Anterior cingulate cortex (tissue), 58 donors: ENCODE measurements at regions not wholly inside any gene's neighbourhood (a gene's known extent, or its start where the extent isn't known, plus 50 kb on each side); places are given as distances from the start of the nearest gene placed in this dataset.
A peak's percentile ranks its signal among the peaks of the same experiment; 100 is the strongest.

Experiments
- DNase-seq, 58 donors: peaks; one replicate each; lab custom pipeline; 2025; lab: John Stamatoyannopoulos, UW

DNA sequence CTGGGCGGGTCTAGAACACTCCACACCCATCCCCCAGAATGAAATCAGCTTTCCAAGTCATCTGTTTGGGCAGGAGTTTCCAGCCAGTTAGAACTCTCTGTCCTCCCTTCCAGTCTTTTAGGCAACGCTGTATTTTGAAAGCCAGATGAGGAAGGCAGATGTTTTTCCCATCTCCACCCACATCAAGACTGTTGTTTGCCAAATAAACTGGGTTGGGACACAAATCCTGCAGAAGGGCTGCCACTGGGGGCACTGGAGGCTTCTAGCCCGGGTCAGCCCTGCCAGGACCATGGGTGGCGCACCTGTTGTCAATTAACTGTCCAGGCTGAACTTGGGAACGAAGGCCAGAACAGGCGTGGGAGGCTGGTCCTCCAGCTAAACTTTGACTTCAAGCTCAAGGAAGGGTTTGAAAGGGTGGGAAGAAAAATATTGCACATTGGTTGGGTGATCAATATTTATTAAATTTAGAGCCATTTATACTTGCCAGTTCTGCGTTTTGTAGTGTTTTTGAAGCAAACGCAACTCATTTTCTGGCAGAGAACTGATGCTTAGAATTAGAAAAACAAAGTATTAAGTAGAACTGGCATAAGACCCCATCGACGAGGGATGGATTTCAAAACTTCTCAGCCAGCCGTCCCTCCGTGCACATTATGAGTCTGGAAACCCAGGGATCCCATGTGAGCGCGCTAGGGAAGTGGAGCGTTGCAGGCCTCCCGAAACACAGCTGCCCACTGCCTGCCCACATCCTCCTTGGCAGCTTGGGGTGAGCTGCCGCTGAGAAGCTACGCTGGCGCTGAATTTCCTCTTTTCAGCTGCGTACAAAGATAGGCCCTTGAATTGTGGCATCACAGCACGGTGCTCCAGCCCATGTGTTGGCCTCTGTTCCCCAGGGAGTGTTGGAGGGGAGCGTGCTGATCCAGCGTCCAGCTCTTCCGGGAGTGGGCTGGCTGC, 297.4 kb downstream of the QKI start:
- DNase-seq = peak in 44 of 58 donors; percentile 11 to 70 (median 37)

DNA sequence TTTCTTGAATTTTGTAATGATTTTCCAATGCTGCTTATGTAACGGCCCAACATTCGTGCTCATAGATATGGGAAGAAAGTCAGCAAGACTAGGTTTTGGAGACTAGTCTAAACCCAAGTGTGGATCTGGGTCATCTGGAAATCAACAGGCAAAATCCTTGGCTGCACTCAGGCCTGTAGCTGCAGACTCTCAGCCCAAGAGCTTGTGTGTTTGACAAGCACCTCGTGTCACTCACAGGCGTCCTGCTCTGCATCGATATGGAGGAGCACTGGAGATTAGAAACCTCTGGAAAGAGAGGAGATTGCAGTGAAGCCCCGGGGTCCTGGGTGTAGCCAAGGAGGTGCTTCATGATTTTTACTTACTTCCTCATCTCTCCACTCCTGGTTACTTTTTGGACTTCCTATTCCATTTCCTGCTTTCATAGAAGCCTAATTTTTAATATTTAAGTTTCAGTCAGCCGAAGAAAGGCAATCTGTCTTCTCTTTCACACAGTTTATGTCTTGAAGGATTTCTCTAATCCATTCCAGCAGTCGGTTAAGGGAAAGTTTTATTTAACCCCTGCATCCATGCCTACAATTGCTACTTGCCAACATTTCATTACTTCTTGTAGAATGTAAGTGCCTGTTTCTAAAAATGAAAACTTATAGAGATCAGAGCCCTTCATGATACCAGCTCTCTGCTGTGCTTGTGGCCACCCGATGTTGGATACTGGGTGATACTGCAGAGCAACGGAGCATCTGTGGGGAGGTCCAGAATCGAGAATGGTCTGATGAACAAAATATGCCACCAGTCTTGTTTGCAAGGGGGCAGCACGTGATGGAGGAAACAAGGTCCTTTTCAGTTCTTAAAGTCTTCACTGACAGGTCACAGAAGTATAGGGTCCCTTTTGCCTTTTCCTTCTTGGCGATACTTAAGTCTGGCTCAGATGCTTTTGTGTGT, 296.3 kb downstream of the QKI start:
- no peak for DNase-seq

- DNase-seq = peak in 1 of 58 donors; percentile 43
These were observed 295.2 kb downstream of the QKI start for GRCh38 chr6:163709693-163710092.

DNA sequence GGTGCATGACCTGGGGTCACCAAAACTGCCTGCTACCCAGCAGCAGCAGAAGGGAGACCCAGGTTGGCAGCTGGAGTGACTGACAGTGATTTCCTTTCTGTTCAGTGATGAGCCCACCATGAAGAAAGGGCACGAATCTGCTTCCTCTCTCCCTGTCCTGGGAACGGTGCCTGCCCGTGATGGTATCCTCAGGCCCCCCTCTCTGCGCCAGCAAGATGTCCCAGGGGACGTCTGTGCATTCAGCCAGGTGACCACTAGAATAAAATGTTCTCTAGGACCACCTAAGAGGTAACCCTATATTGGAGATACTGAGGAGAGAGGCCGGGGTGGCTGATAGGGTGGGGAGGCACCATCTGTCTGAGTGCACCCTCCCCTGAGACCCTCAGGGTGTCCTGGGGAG, 294.7 kb downstream of the QKI start:
- DNase-seq = no peak

DNA sequence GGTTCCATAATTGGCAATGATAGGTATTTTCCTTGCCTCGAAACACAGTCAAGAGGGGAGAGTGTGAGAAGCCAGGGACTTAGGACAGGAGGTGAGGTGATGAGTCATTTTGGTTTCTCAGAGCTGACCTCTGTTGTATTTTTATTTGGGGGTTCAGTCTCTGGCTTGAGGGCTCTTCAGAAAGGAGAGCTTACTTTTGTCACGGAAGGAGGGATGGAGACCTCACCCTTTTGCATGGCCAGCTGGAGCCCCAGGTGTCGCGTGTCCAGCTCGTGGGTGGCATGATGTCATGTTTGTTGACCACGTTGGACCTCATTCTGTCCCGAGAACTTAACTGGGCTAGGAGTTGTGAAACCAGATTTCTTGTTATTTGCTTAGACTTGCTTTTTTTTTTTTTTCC, 293.9 kb downstream of the QKI start:
- DNase-seq = no peak

DNA sequence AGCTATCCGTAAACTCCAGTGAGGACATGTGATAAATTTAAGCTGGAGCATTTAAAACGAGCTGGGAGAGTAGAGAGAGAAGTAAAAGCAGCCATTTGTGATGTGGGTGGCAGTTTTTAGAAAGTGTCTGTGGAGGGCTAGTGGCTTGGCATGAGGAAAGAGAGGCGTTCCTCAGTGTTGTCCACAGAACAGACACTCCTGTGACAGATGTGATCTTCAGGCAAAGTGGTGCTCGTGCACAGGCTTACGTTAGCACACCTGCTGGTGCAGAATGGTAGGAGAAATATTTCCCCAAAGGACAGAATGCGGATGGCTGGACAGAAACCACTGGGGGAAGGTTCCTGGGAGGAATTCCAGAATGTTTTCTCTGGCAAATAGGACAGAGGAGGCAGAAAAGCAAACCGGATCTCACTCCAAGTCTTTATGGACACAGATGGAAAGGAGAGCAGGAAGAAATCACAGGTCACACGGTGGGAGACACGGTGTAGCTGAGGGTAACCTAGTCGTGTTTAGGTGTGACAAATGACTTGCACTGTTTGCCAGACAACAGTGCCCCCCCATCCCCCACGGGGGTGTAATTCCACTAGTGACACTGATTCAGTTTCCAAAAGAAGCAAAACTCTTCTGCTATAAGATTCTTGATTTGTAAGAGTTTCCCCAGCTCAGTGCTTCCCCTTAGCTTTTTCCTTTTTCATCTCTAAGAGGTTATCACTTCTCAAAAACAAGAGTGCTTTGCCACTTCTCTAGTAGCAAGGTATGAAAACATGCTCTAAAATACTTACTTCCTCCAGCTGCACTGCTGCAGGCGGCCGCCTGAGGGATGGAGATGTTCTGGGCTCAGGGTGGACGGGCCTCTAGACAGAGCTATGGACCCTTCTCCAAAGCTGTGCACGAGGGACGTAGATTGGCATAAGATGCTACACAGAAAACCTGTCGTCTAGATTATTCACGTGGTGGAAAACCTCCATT, 293.2 kb downstream of the QKI start:
- peak in 3 of 58 donors; percentile 17 to 53 (median 19) for DNase-seq

GRCh38 chr6:163706500-163707087, 292.1 kb downstream of the QKI start:
- no peak for DNase-seq

- DNase-seq = peak in 1 of 58 donors; percentile 7
These were observed 291.4 kb downstream of the QKI start for GRCh38 chr6:163705923-163706322.

DNA sequence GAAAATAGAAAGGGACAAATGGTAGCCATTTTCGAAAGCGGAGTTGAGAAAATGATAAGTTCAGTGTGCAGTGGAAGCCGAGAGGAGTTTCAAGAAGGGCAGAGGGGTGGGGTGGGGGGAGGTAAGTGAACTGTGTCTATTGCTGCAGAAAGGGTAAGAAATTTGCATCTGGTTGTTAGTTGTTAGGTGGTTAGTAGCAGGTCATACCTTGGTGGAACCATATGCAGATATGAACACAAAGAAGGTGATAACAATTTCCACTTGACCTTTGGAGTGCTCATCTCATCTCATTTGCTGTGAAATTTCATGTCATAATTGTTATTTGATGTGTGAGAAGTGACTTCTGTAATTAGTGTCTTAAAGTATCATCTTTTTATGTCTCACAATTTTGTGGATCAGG, 288.2 kb downstream of the QKI start:
- DNase-seq = no peak

DNA sequence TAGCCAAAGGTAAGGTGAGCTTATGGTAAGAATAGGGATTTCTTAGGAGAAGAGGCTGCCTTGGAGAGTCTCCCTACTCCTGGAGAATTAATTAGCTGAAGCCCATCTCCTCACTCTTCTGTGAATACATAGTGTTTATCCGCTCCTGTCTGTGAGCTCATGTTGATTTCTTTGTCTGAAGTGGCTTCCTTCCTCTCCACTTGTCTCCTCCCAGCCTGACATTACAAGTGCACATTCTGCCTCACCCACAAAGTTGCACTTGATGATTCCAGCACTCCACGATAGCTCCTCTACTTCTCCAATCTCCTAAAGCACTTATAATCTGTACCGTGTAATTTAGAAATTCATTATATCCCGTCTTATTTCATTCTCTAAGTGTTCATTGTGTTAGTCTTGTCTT, 287.2 kb downstream of the QKI start:
- DNase-seq = no peak

GRCh38 chr6:163698086-163698485, 283.6 kb downstream of the QKI start:
- no peak for DNase-seq

DNA sequence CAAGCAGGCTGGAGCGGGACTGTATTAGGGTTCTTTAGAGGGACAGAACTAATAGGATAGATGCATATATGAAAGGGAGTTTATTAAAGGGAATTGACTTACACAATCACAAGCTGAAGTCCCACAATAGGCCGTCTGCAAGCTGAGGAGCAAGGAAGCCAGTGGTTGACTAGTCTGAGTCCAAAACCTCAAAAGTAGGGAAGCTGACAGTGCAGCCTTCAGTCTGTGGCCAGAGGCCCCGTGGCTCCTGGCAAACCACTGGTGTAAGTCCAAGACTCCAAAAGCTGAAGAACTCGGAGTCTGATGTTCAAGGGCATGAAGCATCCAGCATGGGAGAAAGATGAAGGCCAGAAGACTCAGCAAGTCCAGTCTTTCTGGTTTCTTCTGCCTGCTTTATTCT, 281.8 kb downstream of the QKI start:
- DNase-seq = peak in 3 of 58 donors; percentile 7 to 21 (median 16)

GRCh38 chr6:163695414-163695864, 280.9 kb downstream of the QKI start:
- DNase-seq = no peak

GRCh38 chr6:163694988-163695398, 280.5 kb downstream of the QKI start:
- DNase-seq = no peak

- DNase-seq = no peak
These were observed 279.6 kb downstream of the QKI start for GRCh38 chr6:163694072-163694471.

DNA sequence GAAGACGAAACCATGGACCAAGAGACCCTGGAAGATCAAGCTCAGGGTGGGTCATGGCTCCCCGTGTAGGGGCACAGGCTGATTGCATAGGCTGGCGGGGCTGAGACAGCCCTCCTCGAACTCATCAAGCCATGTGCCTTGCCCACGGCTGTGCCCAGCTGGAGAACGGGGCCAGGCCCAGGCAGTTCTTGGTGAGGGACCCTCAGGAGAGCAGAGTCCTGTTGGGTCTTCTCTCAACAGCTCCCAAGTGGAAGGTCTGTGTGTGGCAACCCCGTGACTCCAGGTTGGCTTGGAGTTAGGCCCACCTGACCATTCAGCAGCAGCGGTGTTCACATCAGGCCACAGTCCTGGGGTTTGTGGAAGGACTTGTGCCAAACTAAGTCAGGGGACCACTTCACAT, 276.5 kb downstream of the QKI start:
- DNase-seq = no peak

DNA sequence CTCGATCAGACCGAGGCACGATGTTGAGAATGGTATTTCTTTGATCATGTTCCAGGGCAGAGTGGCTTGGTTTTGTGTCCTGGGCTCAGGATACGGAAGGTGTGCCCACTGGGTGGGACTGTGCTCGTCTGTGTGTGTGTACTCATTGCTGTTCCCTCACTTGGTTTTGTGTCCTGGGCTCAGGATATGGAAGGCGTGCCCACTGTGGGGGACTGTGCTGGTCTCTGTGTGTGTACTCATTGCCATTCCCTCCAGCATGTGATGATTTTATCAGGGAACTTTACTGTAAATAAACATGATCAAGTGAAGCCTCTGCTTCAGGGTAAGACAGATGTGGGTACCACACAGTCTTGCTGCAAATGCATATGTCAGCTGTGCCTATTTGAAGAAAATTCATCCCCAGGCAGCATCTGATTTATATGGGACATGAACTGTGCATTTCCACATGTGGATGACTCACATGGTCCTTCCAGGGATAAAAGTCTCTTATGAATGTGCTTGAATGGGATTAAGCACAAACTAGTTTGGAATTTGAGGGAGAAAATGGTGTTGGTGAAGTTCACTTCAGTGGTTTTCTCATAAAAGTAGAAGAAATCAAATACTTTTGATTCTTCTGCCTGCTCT, 274.3 kb downstream of the QKI start:
- DNase-seq = no peak

GRCh38 chr6:163687075-163687474, 272.6 kb downstream of the QKI start:
- no peak for DNase-seq

DNA sequence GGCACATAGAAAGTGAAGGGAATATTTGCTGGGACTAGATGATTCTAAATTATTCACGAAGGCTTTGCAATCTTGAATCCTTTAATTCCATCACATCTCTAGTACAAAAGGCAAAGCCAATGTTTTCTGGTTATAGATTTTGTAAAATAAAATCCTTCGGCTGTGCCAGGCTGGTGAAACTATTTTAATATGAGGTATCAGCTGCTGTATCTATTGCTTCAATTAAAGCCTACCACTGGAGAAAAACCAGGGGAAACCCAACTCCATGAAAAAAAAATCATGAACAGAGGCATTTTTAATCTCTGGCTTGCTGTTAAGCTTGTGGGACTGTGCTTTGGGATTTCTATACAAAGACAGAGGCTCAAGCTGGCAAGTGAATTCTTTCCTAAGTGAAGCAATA, 271.8 kb downstream of the QKI start:
- no peak for DNase-seq
